Kidney epithelial cell (primary cell): ENCODE measurements at regions not wholly inside any gene's neighbourhood (a gene's known extent, or its start where the extent isn't known, plus 50 kb on each side); places are given as distances from the start of the nearest gene placed in this dataset.

ENCODE experiments used
- DNase-seq: peaks from one replicate; pipeline ENCODE4 v3.0.0-alpha.2; 2010; ENCODE audit warnings: low read depth
- H3K27me3 ChIP-seq: 2 replicates; pipeline ENCODE4 v1.6.0; 2011; ENCODE audit warnings: low read length; ENCODE audit not compliant: control insufficient read depth, insufficient read depth
- H3K36me3 ChIP-seq: 2 replicates; pipeline ENCODE4 v1.5.1; 2011; ENCODE audit warnings: low read length; ENCODE audit not compliant: control insufficient read depth, insufficient read depth
- H3K4me3 ChIP-seq: 2 replicates; pipeline ENCODE4 v1.5.1; 2011; ENCODE audit warnings: low read depth, mild to moderate bottlenecking, control low read depth, low read length
- TF ChIP-seq, protein P1 (sequence below): IDR thresholded peaks from 2 replicates; pipeline ENCODE4 v1.5.1; 2011; ENCODE audit warnings: mild to moderate bottlenecking, moderate library complexity, low read length, control low read depth, inconsistent platforms; ENCODE audit not compliant: insufficient read depth, poor library complexity, severe bottlenecking

DNA sequence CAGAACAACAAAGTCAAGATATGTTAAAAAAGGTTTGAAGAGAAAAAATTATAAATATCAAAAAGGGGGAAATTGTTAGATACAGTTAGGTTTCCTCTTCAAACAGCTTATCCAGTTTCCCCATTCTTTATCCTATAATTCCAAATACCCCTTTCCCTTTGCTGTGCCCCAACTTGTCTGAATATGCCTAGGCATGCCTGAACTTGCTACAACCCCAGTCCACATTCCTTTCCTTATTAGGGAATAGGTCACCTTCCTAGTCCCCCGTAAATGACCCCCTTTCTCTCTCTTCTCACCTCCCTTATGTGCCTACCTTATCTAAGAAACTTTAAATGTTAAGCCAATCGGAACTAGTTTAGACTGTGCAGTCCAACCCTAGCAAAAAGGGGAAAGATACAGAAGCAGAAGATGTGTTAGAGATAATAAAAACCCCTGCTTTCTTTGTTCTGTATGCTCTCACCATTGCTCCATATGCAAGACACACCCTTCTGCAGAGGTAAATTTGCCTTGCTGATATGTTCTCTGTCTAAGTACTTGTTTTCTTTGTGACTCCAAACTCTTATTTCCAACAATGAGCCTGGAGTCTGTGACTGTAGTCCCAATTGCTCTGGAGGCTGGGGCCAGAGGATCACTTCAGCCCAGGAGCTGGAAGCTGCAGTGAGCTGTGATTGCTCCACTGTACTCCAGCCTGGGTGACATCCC, 810.1 kb downstream of the PLA2G4A start:
- DNase-seq = no peak
- H3K36me3 ChIP-seq = no peaks in the 10 kb centered on the region
- TF ChIP-seq, protein P1, sequence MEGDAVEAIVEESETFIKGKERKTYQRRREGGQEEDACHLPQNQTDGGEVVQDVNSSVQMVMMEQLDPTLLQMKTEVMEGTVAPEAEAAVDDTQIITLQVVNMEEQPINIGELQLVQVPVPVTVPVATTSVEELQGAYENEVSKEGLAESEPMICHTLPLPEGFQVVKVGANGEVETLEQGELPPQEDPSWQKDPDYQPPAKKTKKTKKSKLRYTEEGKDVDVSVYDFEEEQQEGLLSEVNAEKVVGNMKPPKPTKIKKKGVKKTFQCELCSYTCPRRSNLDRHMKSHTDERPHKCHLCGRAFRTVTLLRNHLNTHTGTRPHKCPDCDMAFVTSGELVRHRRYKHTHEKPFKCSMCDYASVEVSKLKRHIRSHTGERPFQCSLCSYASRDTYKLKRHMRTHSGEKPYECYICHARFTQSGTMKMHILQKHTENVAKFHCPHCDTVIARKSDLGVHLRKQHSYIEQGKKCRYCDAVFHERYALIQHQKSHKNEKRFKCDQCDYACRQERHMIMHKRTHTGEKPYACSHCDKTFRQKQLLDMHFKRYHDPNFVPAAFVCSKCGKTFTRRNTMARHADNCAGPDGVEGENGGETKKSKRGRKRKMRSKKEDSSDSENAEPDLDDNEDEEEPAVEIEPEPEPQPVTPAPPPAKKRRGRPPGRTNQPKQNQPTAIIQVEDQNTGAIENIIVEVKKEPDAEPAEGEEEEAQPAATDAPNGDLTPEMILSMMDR = no peak

DNA sequence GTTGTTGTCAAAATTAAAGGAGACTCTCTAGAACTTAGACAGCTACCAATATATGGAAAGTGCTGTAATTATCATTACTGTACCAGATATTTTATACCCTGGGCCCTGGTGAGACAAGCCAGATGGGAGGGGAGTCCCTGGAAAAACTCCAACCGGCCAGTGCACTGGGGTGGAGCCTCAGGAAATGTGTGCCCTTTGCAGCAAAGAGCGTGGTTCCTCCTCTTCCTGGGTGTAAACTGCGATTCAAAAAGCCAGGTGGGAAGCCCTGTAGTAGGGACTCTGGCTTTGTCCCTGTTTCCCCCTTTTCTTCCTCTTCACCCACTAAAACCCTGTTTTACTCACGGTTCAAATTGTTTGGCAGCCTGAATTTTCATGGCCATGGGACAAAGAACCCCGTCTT, 812.3 kb downstream of the PLA2G4A start:
- Histone ChIP-seq H3K27me3 (no peaks in the 10 kb centered on the region), H3K36me3 (no peaks in the 10 kb centered on the region), H3K4me3 (no peak overlapping the region)
- no peak for DNase-seq
- TF ChIP-seq, protein P1 = no peak

More for the DNA sequence above, 810.1 kb downstream of the PLA2G4A start:
- Histone ChIP-seq H3K27me3 (no peaks in the 10 kb centered on the region), H3K4me3 (no peak overlapping the region)

DNA sequence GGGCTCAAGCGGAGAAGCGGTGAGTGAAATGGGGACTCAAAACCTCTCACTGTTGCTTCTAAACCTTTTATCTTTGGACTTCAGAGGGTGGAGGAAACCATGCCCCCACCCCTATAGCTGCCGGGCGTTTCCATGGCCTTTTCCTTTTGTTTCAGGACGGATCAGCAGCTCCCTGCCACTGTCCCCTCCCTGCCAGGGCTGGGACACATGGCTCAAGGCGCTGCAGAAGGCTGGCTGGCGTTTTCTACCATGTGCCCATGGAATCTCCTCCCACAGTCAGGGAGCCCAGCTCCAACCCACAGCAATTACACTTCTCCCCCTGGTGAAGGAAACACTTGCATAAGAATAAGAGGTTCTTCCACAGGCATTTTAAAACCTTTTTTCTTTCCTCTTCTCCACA, 812.7 kb downstream of the PLA2G4A start:
- TF ChIP-seq, protein P1 = no peak
- no peaks in the 10 kb centered on the region for H3K36me3 ChIP-seq
- no peaks in the 10 kb centered on the region for H3K27me3 ChIP-seq
- DNase-seq = no peak
- H3K4me3 ChIP-seq = no peak overlapping the region

DNA sequence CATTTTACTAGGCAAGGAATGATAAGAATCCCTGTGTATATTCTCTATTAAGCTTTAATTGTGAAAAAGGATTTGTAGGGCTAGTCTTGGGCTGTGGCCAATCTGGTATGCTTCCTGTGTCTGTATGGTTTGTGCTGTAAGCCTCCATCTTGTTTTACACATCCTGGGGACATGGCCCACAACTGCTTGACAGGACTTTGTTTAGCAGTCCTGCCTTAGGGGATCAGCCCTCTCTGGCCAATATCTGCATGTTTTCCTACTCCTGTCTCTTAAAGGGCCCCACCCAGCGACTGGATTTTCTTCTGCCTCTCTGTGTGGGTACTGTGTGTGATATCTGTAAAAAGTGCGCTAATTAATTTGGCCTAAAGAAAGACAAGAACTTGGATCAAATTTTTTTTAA, 813.2 kb downstream of the PLA2G4A start:
- no peaks in the 10 kb centered on the region for H3K27me3 ChIP-seq
- DNase-seq = no peak
- TF ChIP-seq, protein P1 = no peak
- no peak overlapping the region for H3K4me3 ChIP-seq
- no peaks in the 10 kb centered on the region for H3K36me3 ChIP-seq

DNA sequence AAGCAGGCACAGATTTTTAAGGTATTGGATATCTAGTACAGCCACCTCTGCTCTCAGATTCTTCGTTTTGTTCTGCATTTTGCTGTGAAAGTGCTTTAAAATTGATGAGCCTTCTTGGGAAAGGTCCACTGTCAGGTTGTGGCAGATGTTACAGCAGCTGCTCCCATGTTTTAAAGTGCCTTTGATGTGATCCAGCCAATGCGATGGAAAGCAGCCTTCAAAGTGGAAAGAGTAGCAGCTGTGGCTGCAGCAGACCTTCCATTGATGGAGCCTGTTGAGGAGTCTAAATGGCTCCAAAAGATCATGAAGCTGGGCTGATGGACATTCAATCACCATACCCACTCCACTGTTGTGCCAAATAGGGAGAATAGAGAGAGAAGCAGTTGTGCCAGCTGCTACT, 816.9 kb downstream of the PLA2G4A start:
- H3K4me3 ChIP-seq = no peak overlapping the region
- no peaks in the 10 kb centered on the region for H3K36me3 ChIP-seq
- no peaks in the 10 kb centered on the region for H3K27me3 ChIP-seq
- DNase-seq = no peak
- TF ChIP-seq, protein P1 = no peak

DNA sequence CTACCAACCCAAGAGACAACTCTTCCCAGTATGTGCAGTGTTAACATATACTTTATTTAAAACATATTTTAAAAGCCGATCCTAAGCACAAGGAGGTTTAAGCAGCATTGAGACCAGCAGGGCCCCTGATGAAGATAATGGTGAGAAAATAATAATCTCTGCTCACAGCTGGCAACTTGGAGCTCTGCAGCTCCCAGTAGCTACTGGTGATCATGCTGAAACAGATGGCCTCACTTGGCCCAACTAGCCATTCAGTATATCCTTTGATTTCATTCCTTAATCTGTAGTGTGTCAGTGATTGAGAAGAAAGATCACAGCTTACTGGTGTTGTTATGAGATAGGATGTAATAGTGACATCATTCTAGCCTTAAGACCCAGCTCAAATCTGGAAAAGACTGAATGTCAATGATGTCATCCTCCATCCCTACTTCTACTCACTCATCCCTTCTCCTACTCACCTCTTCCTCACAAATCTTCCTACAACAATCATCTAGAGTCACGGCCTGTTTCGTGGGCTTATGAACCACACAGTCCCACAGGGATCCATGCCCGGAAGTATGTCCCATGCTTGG, 817.9 kb downstream of the PLA2G4A start:
- H3K36me3 ChIP-seq = no peaks in the 10 kb centered on the region
- TF ChIP-seq, protein P1 = no peak
- H3K4me3 ChIP-seq = no peak overlapping the region
- no peaks in the 10 kb centered on the region for H3K27me3 ChIP-seq
- no peak for DNase-seq
